HG03139 (cell line): ENCODE measurements at regions not wholly inside any gene's neighbourhood (a gene's known extent, or its start where the extent isn't known, plus 50 kb on each side); places are given as distances from the start of the nearest gene placed in this dataset.

ENCODE experiments used
- ATAC-seq: cut with Tn5 transposase; IDR thresholded peaks from one replicate; pipeline ENCODE4 v1.9.1; 2021; ENCODE audit not compliant: unreplicated experiment

GRCh38 chrY:21261158-21261557, 250.0 kb upstream of the RBMY1B start:
- no peak for ATAC-seq

DNA sequence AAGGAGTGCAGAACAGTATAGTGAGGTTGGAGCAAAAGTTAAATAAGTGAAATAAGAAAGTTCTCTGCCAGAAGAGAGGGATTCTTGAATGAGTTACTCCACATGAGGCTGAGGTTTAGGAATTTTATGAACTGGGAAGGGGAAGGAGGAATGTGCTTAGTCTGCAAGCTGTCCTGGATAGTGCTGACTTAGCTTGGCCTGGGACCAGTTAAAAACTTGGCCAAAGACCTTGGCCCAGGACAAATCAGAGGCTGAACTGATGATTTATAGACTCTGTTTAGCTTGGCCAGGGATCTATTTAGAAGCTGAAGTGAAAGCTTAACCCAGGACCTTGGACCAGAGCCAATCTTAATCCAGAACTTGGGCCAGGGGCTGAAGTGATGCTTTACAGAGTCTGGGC, 244.4 kb upstream of the RBMY1B start:
- ATAC-seq, result no peak

- ATAC-seq, result no peak
Observed at GRCh38 chrY:21267164-21267563, 244.0 kb upstream of the RBMY1B start.

- ATAC-seq, result no peak
Observed at GRCh38 chrY:21287769-21288168, 223.4 kb upstream of the RBMY1B start.

- no peak for ATAC-seq
Observed at GRCh38 chrY:21288908-21289307, 222.2 kb upstream of the RBMY1B start.

GRCh38 chrY:21295206-21295605, 215.9 kb upstream of the RBMY1B start:
- no peak for ATAC-seq

- ATAC-seq, result no peak
Observed at GRCh38 chrY:21302278-21302677, 208.9 kb upstream of the RBMY1B start.

DNA sequence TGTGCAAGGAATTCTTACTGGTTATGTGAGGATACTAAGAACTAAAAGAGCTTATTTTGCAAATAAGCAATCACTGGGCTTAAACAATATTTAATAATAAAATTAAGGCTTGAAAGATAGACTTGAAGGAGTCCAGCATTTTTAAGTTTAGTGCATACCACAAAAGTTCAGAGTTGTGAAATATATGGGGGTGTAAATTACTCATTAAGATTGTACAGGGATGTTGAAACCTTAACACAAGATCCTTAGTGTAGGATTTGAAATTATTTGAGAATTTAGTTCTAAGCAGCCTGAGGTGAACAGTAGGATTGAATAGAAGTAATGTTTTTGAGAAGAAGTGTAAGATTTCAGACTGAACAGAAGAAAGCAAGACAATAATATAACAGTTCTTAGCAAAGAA, 195.8 kb upstream of the RBMY1B start:
- ATAC-seq, result no peak
